PC-9 (cell line): ENCODE measurements at regions not wholly inside any gene's neighbourhood (a gene's known extent, or its start where the extent isn't known, plus 50 kb on each side); places are given as distances from the start of the nearest gene placed in this dataset.

Source experiments
- BruUV-seq: library from RNA; stranded (reverse); fragments of 400-500 nt; replicated peaks from 2 replicates; lab custom pipeline; 2021; lab: Mats Ljungman, UMichigan
- CTCF ChIA-PET: fragments of 300-600 bp; sonication (Branson Sonifier 250); formaldehyde crosslinking; loops from one replicate; lab custom pipeline; 2022; ENCODE audit warnings: antibody characterized with exemption; lab: Charles Lee
- POLR2A ChIA-PET: fragments of 300-600 bp; sonication (Branson Sonifier 250); formaldehyde crosslinking; loops from one replicate; lab custom pipeline; 2022; ENCODE audit warnings: antibody characterized with exemption; ENCODE audit not compliant: unreplicated experiment; lab: Charles Lee
- DNase-seq, 2 experiments: peaks; one replicate each; pipeline versions ENCODE4 v3.0.0 to v3.0.0-alpha.2; 2015 to 2022; ENCODE audit warnings: mixed read lengths in 1 of 2
- H2AFZ ChIP-seq: fragments of 200-600 bp; sonication (generic); 2 replicates; pipeline ENCODE4 v1.8.1; 2017; ENCODE audit warnings: antibody characterized with exemption
- H3F3A ChIP-seq: fragments of 200-600 bp; sonication (generic); 2 replicates; pipeline ENCODE4 v1.8.1; 2017; ENCODE audit warnings: antibody characterized with exemption, mild to moderate bottlenecking, low read depth; ENCODE audit not compliant: insufficient read depth
- H3K27ac ChIP-seq: fragments of 200-600 bp; sonication (generic); 2 replicates; pipeline ENCODE4 v1.6.1; 2016; ENCODE audit warnings: mixed run types
- H3K27me3 ChIP-seq: fragments of 200-600 bp; sonication (generic); 2 replicates; pipeline ENCODE4 v1.6.1; 2016; ENCODE audit warnings: low read depth, mixed run types; ENCODE audit not compliant: insufficient read depth
- H3K36me3 ChIP-seq: fragments of 200-600 bp; sonication (generic); 2 replicates; pipeline ENCODE4 v1.6.1; 2016; ENCODE audit warnings: low read depth, mixed run types
- H3K4me1 ChIP-seq: fragments of 200-600 bp; sonication (generic); replicated peaks from 2 replicates; pipeline ENCODE4 v1.6.1; 2016; ENCODE audit warnings: mixed run types; ENCODE audit not compliant: insufficient read depth
- H3K4me2 ChIP-seq: fragments of 200-600 bp; sonication (generic); 2 replicates; pipeline ENCODE4 v1.6.1; 2017; ENCODE audit warnings: mixed run types
- H3K4me3 ChIP-seq: fragments of 200-600 bp; sonication (generic); 2 replicates; pipeline ENCODE4 v1.6.1; 2016; ENCODE audit warnings: mixed run types
- H3K79me2 ChIP-seq: fragments of 200-600 bp; sonication (generic); 2 replicates; pipeline ENCODE4 v1.6.1; 2017; ENCODE audit warnings: low read depth, mixed run types
- H3K9me2 ChIP-seq: fragments of 200-600 bp; sonication (generic); 2 replicates; pipeline ENCODE4 v1.8.1; 2017; ENCODE audit warnings: mild to moderate bottlenecking; ENCODE audit not compliant: insufficient read depth
- H3K9me3 ChIP-seq: fragments of 200-600 bp; sonication (generic); 2 replicates; pipeline ENCODE4 v1.8.1; 2016; ENCODE audit warnings: low read depth; ENCODE audit not compliant: insufficient read depth
- H4K20me1 ChIP-seq: fragments of 200-600 bp; sonication (generic); 2 replicates; pipeline ENCODE4 v1.8.1; 2017; ENCODE audit not compliant: insufficient read depth
- CTCF ChIP-seq: fragments of 200-600 bp; sonication (generic); conservative IDR thresholded peaks from 2 replicates; pipeline ENCODE4 v1.6.1; 2017; ENCODE audit warnings: mixed run types, antibody characterized with exemption, mild to moderate bottlenecking, moderate library complexity
- EZH2 ChIP-seq: fragments of 200-600 bp; sonication (generic); IDR thresholded peaks from 2 replicates; pipeline ENCODE4 v1.8.0; 2017; ENCODE audit warnings: antibody characterized with exemption, low read depth
- intact Hi-C: fragments of 100-400 bp; cut with micrococcal nuclease; formaldehyde crosslinking; loops from one replicate; pipeline ENCODE4 v1.10.0; 2022; ENCODE audit not compliant: unreplicated experiment

- no peak overlapping the region for H3K4me2 ChIP-seq
- no peaks in the 10 kb centered on the region for H3K9me3 ChIP-seq
- H4K20me1 ChIP-seq, result no peaks in the 10 kb centered on the region
- H3K27me3 ChIP-seq, result peaks cover 58% of the 10 kb centered on the region
- DNase-seq, result no peak
- no peak for TF ChIP-seq CTCF
- TF ChIP-seq EZH2, result no peak
- no peaks in the 10 kb centered on the region for H3F3A ChIP-seq
- intact Hi-C loops, result no loop called here
- H3K36me3 ChIP-seq, result no peaks in the 10 kb centered on the region
- H3K79me2 ChIP-seq, result no peaks in the 10 kb centered on the region
- no peaks in the 10 kb centered on the region for H3K4me1 ChIP-seq
- H3K4me3 ChIP-seq, result no peak overlapping the region
- no peak overlapping the region for H3K27ac ChIP-seq
- H3K9me2 ChIP-seq, result no peaks in the 10 kb centered on the region
- POLR2A ChIA-PET, result no interaction called here
- CTCF ChIA-PET, result no interaction called here
- no peak overlapping the region for H2AFZ ChIP-seq
- BruUV-seq, result no TSS peak
These were observed 732.9 kb downstream of the MTRR start for GRCh38 chr5:8601831-8602354.

GRCh38 chr5:8606231-8606630 is 737.3 kb downstream of the MTRR start:
- DNase-seq, result no peak
- peaks cover 37% of the 10 kb centered on the region; the same call in 1 of the 2 replicates for H3K27me3 ChIP-seq
- no peaks in the 10 kb centered on the region for H3K4me1 ChIP-seq
- no TSS peak for BruUV-seq
- no peaks in the 10 kb centered on the region for H3K9me2 ChIP-seq
- H3K79me2 ChIP-seq, result no peaks in the 10 kb centered on the region
- H2AFZ ChIP-seq, result no peak overlapping the region
- H3K36me3 ChIP-seq, result no peaks in the 10 kb centered on the region
- no peak for TF ChIP-seq EZH2
- no peak for TF ChIP-seq CTCF
- no peak overlapping the region for H3K27ac ChIP-seq
- ChIA-PET CTCF (no interaction called here), POLR2A (no interaction called here)
- no peaks in the 10 kb centered on the region for H3F3A ChIP-seq
- no peak overlapping the region for H3K4me3 ChIP-seq
- intact Hi-C loops, result no loop called here
- no peak overlapping the region for H3K4me2 ChIP-seq
- H4K20me1 ChIP-seq, result no peaks in the 10 kb centered on the region
- no peaks in the 10 kb centered on the region for H3K9me3 ChIP-seq

GRCh38 chr5:8611067-8611466 is 742.1 kb downstream of the MTRR start:
- Histone ChIP-seq H3K4me3 (no peak overlapping the region), H3K36me3 (no peaks in the 10 kb centered on the region), H4K20me1 (no peaks in the 10 kb centered on the region), H3K79me2 (no peaks in the 10 kb centered on the region), H3K4me1 (no peaks in the 10 kb centered on the region), H3K27ac (no peak overlapping the region), H3F3A (no peaks in the 10 kb centered on the region), H3K27me3 (peaks cover 5% of the 10 kb centered on the region; the same call in 1 of the 2 replicates), H3K9me3 (no peaks in the 10 kb centered on the region), H2AFZ (no peak overlapping the region), H3K9me2 (no peaks in the 10 kb centered on the region), H3K4me2 (no peak overlapping the region)
- TF ChIP-seq CTCF (no peak), EZH2 (no peak)
- intact Hi-C loops, result no loop called here
- DNase-seq, result no peak
- ChIA-PET POLR2A (no interaction called here), CTCF (no interaction called here)
- BruUV-seq, result no TSS peak
